Naive thymus-derived CD8-positive, alpha-beta T cell (primary cell): ENCODE measurements at regions not wholly inside any gene's neighbourhood (a gene's known extent, or its start where the extent isn't known, plus 50 kb on each side); places are given as distances from the start of the nearest gene placed in this dataset.
"Not testable (repeated sequence)": the region's sequence is repeated elsewhere in the genome, so short reads cannot be mapped to it uniquely, and the experiment has no call there.

Experiments
- ATAC-seq, 2 donors: fragments of 150-1000 bp; cut with Tn5 transposase in 1 of 2; sonication (Bioruptor Pico), chemical (Tn5 transposase) in 1 of 2; 1 replicate in 1 of 2; 2 replicates in 1 of 2; pipeline ENCODE4 v1.10.0; 2021; ENCODE audit warnings: mild to moderate bottlenecking in 2 of 2, moderate library complexity in 2 of 2
- POLR2A ChIA-PET: fragments of 350-600 bp; sonication (Branson Sonifier 250); formaldehyde crosslinking; loops from one replicate; lab custom pipeline; 2021; ENCODE audit warnings: antibody characterized with exemption; lab: Charles Lee
- DNase-seq, 10 donors: peaks; one replicate each; pipeline versions ENCODE4 v3.0.0 to v3.0.0-alpha.2; 2020 to 2022
- H3K27ac Mint-ChIP-seq, 10 donors: one replicate each; pipeline ENCODE4 v1.8.0; 2020 to 2022; ENCODE audit warnings: mild to moderate bottlenecking in 10 of 10, mixed read lengths in 10 of 10, moderate library complexity in 4 of 10, inconsistent platforms in 1 of 10
- H3K27me3 Mint-ChIP-seq, 5 donors: one replicate each; pipeline ENCODE4 v1.8.0; 2021 to 2022; ENCODE audit warnings: mixed read lengths in 5 of 5
- H3K36me3 Mint-ChIP-seq, 3 donors: one replicate each; pipeline ENCODE4 v1.8.0; 2020 to 2022; ENCODE audit warnings: mixed read lengths in 3 of 3, mild to moderate bottlenecking in 2 of 3, inconsistent platforms in 1 of 3
- H3K4me1 Mint-ChIP-seq, 4 donors: one replicate each; pipeline ENCODE4 v1.8.0; 2021 to 2022; ENCODE audit warnings: mixed read lengths in 4 of 4
- H3K4me3 Mint-ChIP-seq, 10 donors: one replicate each; pipeline ENCODE4 v1.8.0; 2020 to 2022; ENCODE audit warnings: mild to moderate bottlenecking in 10 of 10, mixed read lengths in 10 of 10, moderate library complexity in 6 of 10, inconsistent platforms in 1 of 10
- H3K9me3 Mint-ChIP-seq, 9 donors: one replicate each; pipeline ENCODE4 v1.8.0; 2020 to 2022; ENCODE audit warnings: mixed read lengths in 9 of 9, mild to moderate bottlenecking in 3 of 9, inconsistent platforms in 1 of 9, moderate library complexity in 1 of 9

DNA sequence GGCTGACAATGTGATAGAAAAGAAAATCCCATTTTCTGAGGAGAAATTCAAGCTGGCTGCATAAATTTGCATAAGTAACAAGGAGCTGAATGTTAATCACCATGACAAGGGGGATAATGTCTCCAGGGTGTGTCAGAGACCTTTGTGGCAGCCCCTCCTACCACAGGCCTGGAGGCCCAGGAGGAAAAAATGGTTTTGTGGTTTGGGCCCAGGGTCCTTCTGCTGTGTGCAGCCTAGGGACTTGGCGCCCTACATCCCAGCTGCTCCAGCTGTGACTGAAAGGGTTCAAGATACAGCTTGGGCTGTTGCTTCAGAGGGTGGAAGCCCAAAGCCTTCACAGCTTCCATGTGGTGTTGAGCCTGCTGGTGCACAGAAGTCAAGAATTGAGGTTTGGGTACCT is 261.8 kb downstream of the RFPL4B start:
- DNase-seq, POLR2A ChIA-PET, H3K4me1 Mint-ChIP-seq, H3K27me3 Mint-ChIP-seq, H3K4me3 Mint-ChIP-seq, H3K27ac Mint-ChIP-seq, ATAC-seq: not testable (repeated sequence)
- H3K9me3 Mint-ChIP-seq = peaks cover 0 to 23% (median 12%) of the 10 kb centered on the region in 9 donors
- H3K36me3 Mint-ChIP-seq = peaks cover 0 to 10% (median 0%) of the 10 kb centered on the region in 3 donors

DNA sequence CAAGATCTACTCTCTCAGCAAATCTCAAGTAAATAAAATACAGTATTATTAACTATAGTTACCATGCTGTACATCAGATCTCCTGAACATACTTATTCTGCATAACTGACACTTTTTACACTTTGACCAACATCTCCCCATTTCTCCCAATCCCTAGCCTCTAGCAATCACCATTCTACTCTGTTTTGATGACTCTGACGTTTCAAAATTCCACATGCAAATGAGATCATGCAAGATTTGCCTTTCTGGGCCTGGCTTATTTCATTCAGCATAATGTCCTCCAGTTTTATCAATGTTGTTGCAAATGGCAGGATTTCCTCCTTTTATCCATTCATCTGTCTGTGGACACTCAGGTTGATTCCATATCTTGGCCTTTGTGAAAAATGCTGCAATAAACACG is 266.3 kb downstream of the RFPL4B start:
- peaks cover 0 to 7% (median 0%) of the 10 kb centered on the region in 3 donors for H3K36me3 Mint-ChIP-seq
- H3K27ac Mint-ChIP-seq = no peak overlapping the region
- H3K9me3 Mint-ChIP-seq = peaks cover 0 to 14% (median 6%) of the 10 kb centered on the region in 9 donors
- POLR2A ChIA-PET = no interaction called here
- no peaks in the 10 kb centered on the region for H3K4me1 Mint-ChIP-seq
- ATAC-seq (no peak), DNase-seq (no peak)
- H3K27me3 Mint-ChIP-seq = no peaks in the 10 kb centered on the region
- H3K4me3 Mint-ChIP-seq = no peak overlapping the region

DNA sequence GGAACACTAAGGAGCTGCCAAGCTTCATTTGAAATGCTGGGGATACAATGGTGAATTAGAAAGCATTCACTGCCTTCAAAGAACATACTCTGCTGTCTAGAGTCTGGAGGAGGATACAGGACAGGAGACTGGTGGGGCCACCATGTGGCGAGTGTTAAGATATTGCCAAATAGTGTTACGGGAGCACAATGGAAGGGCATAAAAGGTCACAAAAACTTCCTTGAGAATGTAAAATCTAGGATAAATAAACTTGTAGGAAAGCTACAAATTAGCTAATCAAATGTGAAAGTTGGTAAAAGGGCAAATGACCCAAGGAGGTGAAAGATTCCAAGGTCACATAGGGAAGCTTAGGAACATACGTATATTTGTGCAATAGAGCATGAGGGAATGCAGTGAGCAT is 271.7 kb downstream of the RFPL4B start:
- Mint-ChIP-seq H3K36me3 (no peaks in the 10 kb centered on the region), H3K27ac (no peak overlapping the region), H3K4me1 (no peaks in the 10 kb centered on the region), H3K9me3 (peaks cover 0 to 2% (median 0%) of the 10 kb centered on the region in 9 donors), H3K27me3 (no peaks in the 10 kb centered on the region), H3K4me3 (no peak overlapping the region)
- ATAC-seq = no peak
- DNase-seq = no peak
- POLR2A ChIA-PET = no interaction called here

DNA sequence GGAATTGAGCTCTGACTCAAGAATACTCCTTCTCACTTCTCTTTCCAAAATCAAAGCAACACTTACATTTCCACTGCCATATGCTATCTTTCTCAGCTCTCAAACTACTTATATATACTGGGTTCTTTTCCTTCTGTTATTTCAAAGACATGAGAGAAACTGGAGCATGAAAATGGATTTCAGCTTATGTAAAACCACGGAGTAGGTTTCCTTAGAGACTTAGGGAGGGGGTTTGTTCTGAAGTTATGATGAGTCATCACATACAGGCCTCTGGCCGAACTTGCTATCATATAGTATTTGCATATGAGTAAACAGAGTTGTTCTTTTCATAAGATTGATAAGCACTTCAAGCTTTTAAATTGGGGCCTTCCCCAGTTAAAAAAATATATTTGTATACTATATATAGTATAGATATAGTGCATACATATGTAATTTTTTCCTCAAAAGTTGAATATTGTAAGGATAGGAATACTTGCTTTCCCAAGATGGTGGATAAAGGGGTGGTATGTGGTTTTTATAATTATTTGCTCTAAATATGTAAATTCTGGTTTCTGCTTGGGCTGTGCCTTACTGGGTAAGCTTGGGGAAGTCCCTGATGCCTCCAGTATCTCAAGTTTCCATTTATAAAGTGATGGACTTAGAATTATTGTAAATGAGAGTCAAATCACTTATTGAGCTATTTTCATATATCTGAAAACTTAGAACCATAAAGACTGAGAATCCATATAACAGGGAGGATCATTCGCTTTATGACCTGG is 273.9 kb downstream of the RFPL4B start:
- ATAC-seq (no peak), DNase-seq (no peak)
- POLR2A ChIA-PET = no interaction called here
- Mint-ChIP-seq H3K4me1 (no peaks in the 10 kb centered on the region), H3K9me3 (peaks cover 0 to 2% (median 0%) of the 10 kb centered on the region in 9 donors), H3K4me3 (no peak overlapping the region), H3K36me3 (no peaks in the 10 kb centered on the region), H3K27me3 (no peaks in the 10 kb centered on the region), H3K27ac (no peak overlapping the region)

DNA sequence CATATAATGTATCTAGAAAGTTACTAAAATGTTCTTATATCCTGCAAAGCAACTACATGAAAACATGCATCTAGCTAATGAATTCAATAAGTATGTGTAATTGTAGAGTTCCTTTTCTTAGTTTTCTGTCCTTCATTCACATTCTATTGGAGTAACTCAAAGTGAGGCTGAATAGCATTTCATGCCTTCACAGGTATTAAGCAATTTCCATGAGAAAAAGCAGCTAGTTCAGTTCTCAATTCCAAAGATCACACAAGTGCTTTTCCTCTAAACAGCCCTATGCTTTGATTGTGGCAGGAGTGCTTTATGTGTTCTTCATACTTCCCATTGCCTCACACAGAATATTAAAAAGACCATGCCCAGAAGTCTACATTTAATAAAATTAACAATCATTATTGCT is 274.9 kb downstream of the RFPL4B start:
- Mint-ChIP-seq H3K27me3 (no peaks in the 10 kb centered on the region), H3K27ac (no peak overlapping the region), H3K4me3 (no peak overlapping the region), H3K4me1 (no peaks in the 10 kb centered on the region), H3K36me3 (no peaks in the 10 kb centered on the region), H3K9me3 (peaks cover 0 to 3% (median 0%) of the 10 kb centered on the region in 9 donors)
- POLR2A ChIA-PET = no interaction called here
- no peak for DNase-seq
- ATAC-seq = no peak

DNA sequence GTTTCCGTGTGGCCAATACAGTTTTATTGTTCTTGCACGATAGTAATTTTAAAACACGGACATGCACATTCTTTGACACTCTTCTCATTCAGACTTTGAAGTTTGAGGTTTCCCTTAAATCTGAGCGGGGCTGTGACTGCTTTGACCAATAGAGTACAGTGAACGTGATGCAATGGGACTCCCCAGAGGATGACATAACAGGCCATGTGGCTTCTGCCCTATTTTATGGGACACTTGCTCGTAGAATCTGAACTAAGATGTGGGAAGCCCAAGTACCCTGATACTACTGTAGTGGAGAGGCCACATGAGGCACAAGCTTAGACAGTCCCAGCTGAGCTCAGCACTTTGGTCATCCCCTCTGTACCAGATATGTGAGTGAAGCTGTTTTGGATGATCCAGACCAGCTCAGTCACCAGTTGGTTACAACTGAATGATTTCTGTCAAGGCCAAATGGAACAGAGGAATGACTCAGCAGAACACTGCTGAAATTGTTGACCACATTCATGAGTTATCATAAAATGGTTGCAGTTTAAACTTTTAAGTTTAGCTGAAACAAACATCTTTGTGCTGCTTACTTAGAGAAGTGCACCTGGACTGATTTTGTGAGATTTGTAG is 279.4 kb downstream of the RFPL4B start:
- Mint-ChIP-seq H3K27me3 (no peaks in the 10 kb centered on the region), H3K4me1 (no peaks in the 10 kb centered on the region), H3K27ac (no peak overlapping the region), H3K36me3 (no peaks in the 10 kb centered on the region), H3K9me3 (peaks cover 0 to 3% (median 0%) of the 10 kb centered on the region in 9 donors), H3K4me3 (no peak overlapping the region)
- DNase-seq (no peak), ATAC-seq (no peak)
- POLR2A ChIA-PET = no interaction called here

DNA sequence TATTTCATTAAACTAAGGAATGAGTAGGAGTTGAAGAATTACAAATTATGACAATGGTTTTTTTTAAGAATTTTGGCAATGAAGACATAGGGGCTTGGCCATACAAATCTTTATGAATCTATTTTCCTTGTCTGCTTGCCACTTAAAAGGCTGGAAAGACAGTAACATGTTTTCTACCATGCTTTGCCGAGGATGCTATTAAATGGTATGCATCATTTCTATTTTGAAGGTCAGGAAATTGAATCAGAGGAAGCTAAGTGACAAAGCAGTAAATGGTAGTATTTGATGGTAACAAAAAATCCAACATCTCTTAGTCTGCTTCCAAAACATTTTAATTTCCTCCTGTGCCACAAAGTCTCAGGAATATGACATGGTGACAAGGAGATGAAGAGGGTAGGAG is 287.2 kb downstream of the RFPL4B start:
- Mint-ChIP-seq H3K27me3 (peaks cover 0 to 4% (median 0%) of the 10 kb centered on the region in 5 donors), H3K27ac (no peak overlapping the region), H3K9me3 (peaks cover 0 to 4% (median 0%) of the 10 kb centered on the region in 9 donors), H3K36me3 (no peaks in the 10 kb centered on the region), H3K4me1 (no peaks in the 10 kb centered on the region), H3K4me3 (no peak overlapping the region)
- POLR2A ChIA-PET = no interaction called here
- ATAC-seq (no peak), DNase-seq (no peak)

DNA sequence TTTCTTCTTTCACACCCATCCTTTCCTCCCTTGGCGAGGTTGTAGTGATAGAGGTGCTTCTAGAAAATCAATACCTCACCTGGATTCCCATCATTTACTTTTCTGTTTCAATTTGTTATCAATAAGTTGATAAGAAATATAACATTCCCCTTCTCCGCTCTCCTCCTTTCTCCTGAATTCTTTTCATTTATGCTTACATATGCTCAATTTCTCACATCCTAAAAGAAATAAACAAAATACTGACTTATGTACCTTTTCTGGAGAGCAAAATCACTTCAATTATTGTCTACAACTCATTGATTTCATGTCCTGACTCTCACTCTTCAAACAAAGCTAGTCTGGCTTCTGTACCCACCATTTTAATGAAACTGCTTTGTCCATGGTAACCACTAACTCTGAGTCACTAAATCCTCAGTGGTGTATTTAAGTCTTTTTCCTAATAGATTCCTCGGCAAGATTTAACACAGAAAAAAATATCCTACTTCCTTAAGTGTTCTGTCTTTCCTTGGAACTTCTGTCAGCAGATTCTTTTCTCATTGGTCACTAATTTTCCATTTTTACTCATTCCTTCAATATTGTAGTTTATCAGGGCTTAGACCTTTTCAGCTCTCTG is 289.6 kb downstream of the RFPL4B start:
- H3K9me3 Mint-ChIP-seq = peaks cover 0 to 4% (median 0%) of the 10 kb centered on the region in 9 donors
- H3K27me3 Mint-ChIP-seq = peaks cover 0 to 2% (median 0%) of the 10 kb centered on the region in 5 donors

DNA sequence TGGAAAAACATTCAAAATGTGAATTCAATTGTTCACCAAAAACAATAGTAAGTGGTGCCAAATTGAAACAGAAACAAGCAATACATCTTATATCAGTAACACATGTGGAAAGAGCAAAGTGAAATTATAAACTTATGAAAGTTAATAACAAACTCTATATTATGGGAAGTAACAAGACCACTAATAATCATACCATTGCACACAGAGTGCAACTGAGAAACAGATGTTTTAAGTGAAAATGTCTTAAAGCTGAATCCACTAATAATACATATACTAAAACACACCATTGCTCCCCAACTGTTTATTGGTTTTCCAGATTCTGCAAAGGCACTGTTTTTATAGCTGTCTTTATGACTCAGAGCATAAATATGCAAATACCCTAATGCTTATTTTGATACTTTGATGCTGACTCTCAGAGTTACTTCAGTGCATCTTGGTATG is 292.3 kb downstream of the RFPL4B start:
- POLR2A ChIA-PET = no interaction called here
- H3K4me3 Mint-ChIP-seq = no peak overlapping the region
- ATAC-seq (no peak), DNase-seq (no peak)
- H3K9me3 Mint-ChIP-seq = peaks cover 0 to 4% (median 0%) of the 10 kb centered on the region in 9 donors
- H3K4me1 Mint-ChIP-seq = no peaks in the 10 kb centered on the region
- H3K27me3 Mint-ChIP-seq = no peaks in the 10 kb centered on the region
- H3K36me3 Mint-ChIP-seq = no peaks in the 10 kb centered on the region
- H3K27ac Mint-ChIP-seq = no peak overlapping the region

More for the DNA sequence above, 289.6 kb downstream of the RFPL4B start:
- ATAC-seq = no peak
- no peak overlapping the region for H3K27ac Mint-ChIP-seq
- H3K36me3 Mint-ChIP-seq = no peaks in the 10 kb centered on the region
- H3K4me1 Mint-ChIP-seq = no peaks in the 10 kb centered on the region
- DNase-seq = no peak
- POLR2A ChIA-PET = no interaction called here
- H3K4me3 Mint-ChIP-seq = no peak overlapping the region

DNA sequence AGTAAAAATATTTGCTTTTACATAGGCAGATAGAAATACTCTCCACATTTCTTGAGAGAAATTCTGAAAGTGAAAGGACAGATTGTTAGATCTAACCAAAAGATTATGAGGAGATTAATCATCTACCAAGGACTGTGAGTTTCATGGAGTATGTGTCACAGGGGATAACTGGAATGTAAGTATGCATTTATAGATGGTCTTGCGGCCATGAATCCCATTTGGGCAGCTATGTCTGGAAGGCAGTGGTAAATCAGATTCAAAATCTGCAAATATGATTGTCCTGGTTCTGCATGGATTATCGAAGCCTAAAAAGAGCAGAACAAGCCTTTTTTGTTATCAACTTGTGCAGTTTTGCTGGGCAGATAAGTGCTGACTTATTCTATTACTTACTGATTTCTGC is 293.8 kb downstream of the RFPL4B start:
- H3K4me3 Mint-ChIP-seq = no peak overlapping the region
- DNase-seq = no peak
- H3K4me1 Mint-ChIP-seq = no peaks in the 10 kb centered on the region
- no peak for ATAC-seq
- H3K27ac Mint-ChIP-seq = no peak overlapping the region
- peaks cover 0 to 11% (median 0%) of the 10 kb centered on the region in 9 donors for H3K9me3 Mint-ChIP-seq
- H3K27me3 Mint-ChIP-seq = no peaks in the 10 kb centered on the region
- no peaks in the 10 kb centered on the region for H3K36me3 Mint-ChIP-seq
- POLR2A ChIA-PET = no interaction called here

DNA sequence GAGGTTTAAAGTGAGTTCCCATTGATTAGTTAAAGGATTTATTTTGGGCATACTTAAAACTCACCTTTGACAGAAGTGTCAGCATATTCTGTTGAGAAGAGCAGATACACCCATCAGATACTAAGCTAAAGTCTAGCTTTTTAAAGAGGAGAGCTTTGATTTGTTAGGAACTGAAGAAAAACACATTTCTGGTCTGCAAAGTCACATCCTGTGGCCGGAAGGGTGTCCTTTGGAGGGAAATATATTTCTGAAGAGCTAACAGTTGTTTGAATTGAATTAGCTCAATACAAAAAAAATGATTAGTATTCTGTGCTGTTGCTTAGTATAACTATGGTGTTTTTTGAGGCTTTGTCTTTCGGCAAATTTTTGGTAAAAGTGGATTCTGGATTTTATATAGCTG is 302.7 kb downstream of the RFPL4B start:
- H3K4me1 Mint-ChIP-seq = peaks cover 0 to 2% (median 0%) of the 10 kb centered on the region in 4 donors
- H3K4me3 Mint-ChIP-seq = no peak overlapping the region
- peaks cover 0 to 3% (median 0%) of the 10 kb centered on the region in 5 donors for H3K27me3 Mint-ChIP-seq
- H3K9me3 Mint-ChIP-seq = peaks cover 0 to 6% (median 2%) of the 10 kb centered on the region in 9 donors
- no peak overlapping the region for H3K27ac Mint-ChIP-seq
- H3K36me3 Mint-ChIP-seq = no peaks in the 10 kb centered on the region
- ATAC-seq (no peak), DNase-seq (no peak)
- POLR2A ChIA-PET = no interaction called here

DNA sequence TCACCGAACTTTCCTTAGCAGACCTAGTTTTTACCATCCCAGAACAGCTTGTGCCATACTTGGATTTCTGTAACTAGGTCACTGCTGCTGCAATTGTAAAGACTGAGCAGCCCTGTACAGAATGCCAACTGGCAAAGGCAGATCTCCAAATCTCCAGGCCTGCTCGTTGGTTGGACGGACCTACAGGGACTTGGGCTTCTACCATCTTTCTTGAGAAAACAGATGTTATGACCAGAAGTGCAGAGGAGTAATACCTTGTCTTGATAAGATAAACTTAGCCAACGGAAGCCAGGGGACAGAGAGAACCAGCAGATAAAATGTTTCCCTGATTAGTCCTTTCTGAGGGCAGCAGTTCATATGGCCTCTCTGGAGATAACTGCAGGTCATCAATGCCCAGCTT is 304.1 kb downstream of the RFPL4B start:
- peaks cover 0 to 3% (median 0%) of the 10 kb centered on the region in 5 donors for H3K27me3 Mint-ChIP-seq

DNA sequence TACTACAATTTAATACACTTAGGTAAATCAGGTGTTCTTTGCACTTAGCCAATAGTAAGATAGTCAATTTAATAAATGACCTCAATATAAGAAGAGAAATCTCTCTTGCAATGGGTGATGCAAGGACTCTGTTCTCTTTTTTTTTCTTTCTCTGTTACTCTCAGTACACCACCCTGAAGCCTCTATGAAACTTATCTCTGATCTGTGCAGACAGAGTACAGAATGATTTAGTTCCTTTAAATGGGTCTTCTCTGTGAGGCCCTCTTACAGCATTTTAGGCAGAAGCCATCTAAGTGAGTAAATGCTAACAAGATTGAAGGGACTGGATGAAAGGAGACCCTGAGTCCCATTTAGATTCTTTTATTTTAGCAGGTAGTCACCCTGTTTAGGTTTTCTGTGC is 312.8 kb downstream of the RFPL4B start:
- Mint-ChIP-seq H3K4me1 (no peaks in the 10 kb centered on the region), H3K36me3 (no peaks in the 10 kb centered on the region), H3K9me3 (peaks cover 0 to 2% (median 0%) of the 10 kb centered on the region in 9 donors), H3K27ac (no peak overlapping the region), H3K4me3 (no peak overlapping the region), H3K27me3 (peaks cover 0 to 1% (median 0%) of the 10 kb centered on the region in 5 donors)
- ATAC-seq (no peak), DNase-seq (no peak)
- POLR2A ChIA-PET = no interaction called here

More for the DNA sequence above, 304.1 kb downstream of the RFPL4B start:
- Mint-ChIP-seq H3K4me3 (no peak overlapping the region), H3K27ac (no peak overlapping the region), H3K36me3 (no peaks in the 10 kb centered on the region), H3K9me3 (peaks cover 0 to 4% (median 0%) of the 10 kb centered on the region in 9 donors), H3K4me1 (peaks cover 0 to 2% (median 0%) of the 10 kb centered on the region in 4 donors)
- POLR2A ChIA-PET = no interaction called here
- ATAC-seq (no peak), DNase-seq (no peak)
